ENCODE measurements at regions not wholly inside any gene's neighbourhood (a gene's known extent, or its start where the extent isn't known, plus 50 kb on each side); places are given as distances from the start of the nearest gene placed in this dataset.
"Not testable (repeated sequence)": the region's sequence is repeated elsewhere in the genome, so short reads cannot be mapped to it uniquely, and the experiment has no call there.

- H3K27ac Mint-ChIP-seq; H3K27ac ChIP-seq (ENCODE audit: low read depth, low read length); CTCF ChIA-PET (ENCODE audit: partially characterized antibody); H3K27me3 ChIP-seq (ENCODE audit: insufficient read depth, low read length); H3K4me1 Mint-ChIP-seq; H3K36me3 ChIP-seq (ENCODE audit: insufficient read depth, low read length); H3K4me1 ChIP-seq (ENCODE audit: insufficient read depth, low read length); intact Hi-C loops (cut with micrococcal nuclease); POLR2A ChIA-PET (ENCODE audit: partially characterized antibody); H3K36me3 Mint-ChIP-seq; H3K4me3 ChIP-seq (ENCODE audit: low read length in 2 of 2); H3K9me3 ChIP-seq (ENCODE audit: control insufficient read depth in 1 of 2, low read length in 2 of 2); H3K27me3 Mint-ChIP-seq; DNase-seq; H3K4me3 Mint-ChIP-seq: not testable (repeated sequence)
- peaks cover 0 to 33% (median 7%) of the 10 kb centered on the region in 8 donors for H3K9me3 Mint-ChIP-seq
Measured at GRCh38 chr15:24107524-24107923, 420.4 kb upstream of the NDN start.

DNA sequence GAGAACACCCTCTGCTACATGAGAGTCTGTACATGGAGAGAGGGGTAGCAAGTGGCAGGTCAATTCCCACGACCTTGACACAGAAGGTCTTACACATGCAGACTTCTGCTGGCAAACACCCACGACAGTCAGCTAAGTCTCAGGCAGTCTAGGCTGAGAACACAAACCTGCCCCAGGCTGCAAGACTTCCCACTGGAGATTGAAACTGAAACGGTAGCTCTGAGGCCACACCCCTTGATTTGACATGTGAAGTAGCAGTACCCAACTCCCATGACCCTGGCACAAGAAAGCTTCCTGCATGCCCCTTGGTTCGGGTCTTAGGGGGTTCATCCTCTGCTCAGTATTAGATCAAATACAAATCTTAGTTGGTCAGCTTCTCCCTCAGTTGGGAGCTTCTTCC, 420.8 kb upstream of the NDN start:
- H3K4me1 ChIP-seq (ENCODE audit: insufficient read depth, low read length); H3K27me3 ChIP-seq (ENCODE audit: insufficient read depth, low read length); H3K27ac Mint-ChIP-seq; intact Hi-C loops (cut with micrococcal nuclease); H3K4me3 ChIP-seq (ENCODE audit: low read length in 2 of 2); H3K9me3 ChIP-seq (ENCODE audit: control insufficient read depth in 1 of 2, low read length in 2 of 2); DNase-seq; H3K36me3 ChIP-seq (ENCODE audit: insufficient read depth, low read length); H3K4me3 Mint-ChIP-seq; H3K27me3 Mint-ChIP-seq; H3K4me1 Mint-ChIP-seq; POLR2A ChIA-PET (ENCODE audit: partially characterized antibody); H3K36me3 Mint-ChIP-seq; CTCF ChIA-PET (ENCODE audit: partially characterized antibody); H3K27ac ChIP-seq (ENCODE audit: low read depth, low read length): not testable (repeated sequence)
- H3K9me3 Mint-ChIP-seq: peaks cover 3 to 33% (median 9%) of the 10 kb centered on the region in 8 donors

- CTCF ChIA-PET (ENCODE audit: partially characterized antibody); H3K27ac Mint-ChIP-seq; H3K27me3 ChIP-seq (ENCODE audit: insufficient read depth, low read length); DNase-seq; intact Hi-C loops (cut with micrococcal nuclease); H3K4me3 Mint-ChIP-seq; H3K4me3 ChIP-seq (ENCODE audit: low read length in 2 of 2); H3K4me1 Mint-ChIP-seq; H3K27ac ChIP-seq (ENCODE audit: low read depth, low read length); H3K4me1 ChIP-seq (ENCODE audit: insufficient read depth, low read length); H3K36me3 Mint-ChIP-seq; H3K9me3 ChIP-seq (ENCODE audit: control insufficient read depth in 1 of 2, low read length in 2 of 2); H3K27me3 Mint-ChIP-seq; H3K36me3 ChIP-seq (ENCODE audit: insufficient read depth, low read length); POLR2A ChIA-PET (ENCODE audit: partially characterized antibody): not testable (repeated sequence)
- H3K9me3 Mint-ChIP-seq: peaks cover 3 to 33% (median 9%) of the 10 kb centered on the region in 8 donors
Measured at GRCh38 chr15:24108349-24108748, 421.2 kb upstream of the NDN start.

DNA sequence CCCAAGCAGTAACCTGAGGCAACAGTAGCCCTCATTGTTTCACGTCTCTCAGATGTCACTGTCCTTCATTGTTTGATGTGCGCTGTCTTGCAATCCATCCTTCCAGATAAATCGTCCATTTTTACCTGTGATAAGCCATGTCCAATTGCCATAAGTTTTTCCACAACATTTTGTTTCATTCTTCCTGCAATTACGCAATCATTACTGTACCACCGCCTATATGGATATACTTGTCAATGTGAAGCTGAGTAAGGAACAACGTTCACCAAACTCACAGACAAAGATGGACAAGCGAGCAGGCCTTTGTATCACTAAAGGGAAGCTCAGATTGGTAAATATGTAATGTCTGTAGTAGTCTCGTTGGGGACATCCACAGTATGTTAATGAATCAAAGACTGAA, 452.5 kb upstream of the NDN start:
- H3K27ac ChIP-seq (ENCODE audit: low read depth, low read length); POLR2A ChIA-PET (ENCODE audit: partially characterized antibody); H3K27me3 Mint-ChIP-seq; CTCF ChIA-PET (ENCODE audit: partially characterized antibody); intact Hi-C loops (cut with micrococcal nuclease); H3K4me3 ChIP-seq (ENCODE audit: low read length in 2 of 2); H3K36me3 Mint-ChIP-seq; H3K4me1 ChIP-seq (ENCODE audit: insufficient read depth, low read length); H3K27me3 ChIP-seq (ENCODE audit: insufficient read depth, low read length); H3K4me3 Mint-ChIP-seq; H3K36me3 ChIP-seq (ENCODE audit: insufficient read depth, low read length); H3K9me3 Mint-ChIP-seq; H3K4me1 Mint-ChIP-seq; DNase-seq; H3K27ac Mint-ChIP-seq; H3K9me3 ChIP-seq (ENCODE audit: control insufficient read depth in 1 of 2, low read length in 2 of 2): not testable (repeated sequence)

GRCh38 chr15:24145070-24145469, 458.0 kb upstream of the NDN start:
- not testable (repeated sequence) for DNase-seq

GRCh38 chr15:24146251-24146650, 459.1 kb upstream of the NDN start:
- Mint-ChIP-seq H3K4me3 (no peak overlapping the region), H3K27ac (no peak overlapping the region), H3K9me3 (peaks cover 0 to 18% (median 5%) of the 10 kb centered on the region in 8 donors), H3K36me3 (no peaks in the 10 kb centered on the region), H3K27me3 (no peaks in the 10 kb centered on the region), H3K4me1 (no peaks in the 10 kb centered on the region)
- ChIA-PET POLR2A (ENCODE audit: partially characterized antibody) (no interaction called here), CTCF (ENCODE audit: partially characterized antibody) (no interaction called here)
- DNase-seq: no peak
- Histone ChIP-seq H3K9me3 (ENCODE audit: control insufficient read depth in 1 of 2, low read length in 2 of 2) (no peaks in the 10 kb centered on the region), H3K27me3 (ENCODE audit: insufficient read depth, low read length) (no peaks in the 10 kb centered on the region), H3K36me3 (ENCODE audit: insufficient read depth, low read length) (no peaks in the 10 kb centered on the region), H3K27ac (ENCODE audit: low read depth, low read length) (no peak overlapping the region), H3K4me1 (ENCODE audit: insufficient read depth, low read length) (no peaks in the 10 kb centered on the region), H3K4me3 (ENCODE audit: low read length in 2 of 2) (no peak overlapping the region)
- intact Hi-C loops (cut with micrococcal nuclease): no loop called here

More at GRCh38 chr15:24145070-24145469, 458.0 kb upstream of the NDN start:
- H3K4me1 Mint-ChIP-seq; H3K9me3 ChIP-seq (ENCODE audit: control insufficient read depth in 1 of 2, low read length in 2 of 2); H3K36me3 ChIP-seq (ENCODE audit: insufficient read depth, low read length); H3K4me1 ChIP-seq (ENCODE audit: insufficient read depth, low read length); H3K27me3 ChIP-seq (ENCODE audit: insufficient read depth, low read length); H3K27me3 Mint-ChIP-seq; H3K27ac Mint-ChIP-seq; H3K4me3 Mint-ChIP-seq; H3K4me3 ChIP-seq (ENCODE audit: low read length in 2 of 2); H3K36me3 Mint-ChIP-seq; CTCF ChIA-PET (ENCODE audit: partially characterized antibody); H3K27ac ChIP-seq (ENCODE audit: low read depth, low read length); POLR2A ChIA-PET (ENCODE audit: partially characterized antibody); intact Hi-C loops (cut with micrococcal nuclease): not testable (repeated sequence)
- H3K9me3 Mint-ChIP-seq: peaks cover 0 to 16% (median 5%) of the 10 kb centered on the region in 8 donors

DNA sequence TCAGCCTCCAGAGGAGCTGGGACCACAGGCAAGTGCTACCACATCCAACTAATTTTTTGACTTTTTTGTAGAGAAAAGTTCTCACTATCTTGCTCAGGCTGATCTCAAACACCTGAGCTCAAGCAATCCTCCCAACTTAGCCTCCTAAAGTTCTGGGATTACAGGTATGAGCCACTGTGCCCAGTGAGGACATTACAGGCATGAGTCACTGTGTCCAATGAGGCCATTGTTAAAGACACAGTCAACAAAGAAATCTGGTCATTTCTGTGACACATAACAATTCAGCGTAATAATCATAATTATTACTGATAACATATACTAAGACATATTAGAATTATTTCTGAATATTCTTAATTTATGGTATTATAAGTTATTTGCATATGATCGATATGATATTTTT, 463.4 kb upstream of the NDN start:
- no peaks in the 10 kb centered on the region for H3K36me3 ChIP-seq (ENCODE audit: insufficient read depth, low read length)
- Mint-ChIP-seq H3K9me3 (peaks cover 0 to 15% (median 6%) of the 10 kb centered on the region in 8 donors), H3K27me3 (no peaks in the 10 kb centered on the region), H3K27ac (no peak overlapping the region), H3K4me1 (no peaks in the 10 kb centered on the region), H3K36me3 (no peaks in the 10 kb centered on the region), H3K4me3 (no peak overlapping the region)
- POLR2A ChIA-PET (ENCODE audit: partially characterized antibody): no interaction called here
- no peak for DNase-seq
- no peaks in the 10 kb centered on the region for H3K27me3 ChIP-seq (ENCODE audit: insufficient read depth, low read length)
- no peaks in the 10 kb centered on the region for H3K9me3 ChIP-seq (ENCODE audit: control insufficient read depth in 1 of 2, low read length in 2 of 2)
- intact Hi-C loops (cut with micrococcal nuclease): no loop called here
- no peak overlapping the region for H3K27ac ChIP-seq (ENCODE audit: low read depth, low read length)
- H3K4me3 ChIP-seq (ENCODE audit: low read length in 2 of 2): no peak overlapping the region
- CTCF ChIA-PET (ENCODE audit: partially characterized antibody): no interaction called here
- no peaks in the 10 kb centered on the region for H3K4me1 ChIP-seq (ENCODE audit: insufficient read depth, low read length)

GRCh38 chr15:24158306-24158705, 471.2 kb upstream of the NDN start:
- intact Hi-C loops (cut with micrococcal nuclease); H3K4me1 Mint-ChIP-seq; DNase-seq; H3K27ac ChIP-seq (ENCODE audit: low read depth, low read length); H3K4me1 ChIP-seq (ENCODE audit: insufficient read depth, low read length); H3K27me3 ChIP-seq (ENCODE audit: insufficient read depth, low read length); H3K4me3 Mint-ChIP-seq; H3K9me3 ChIP-seq (ENCODE audit: control insufficient read depth in 1 of 2, low read length in 2 of 2); CTCF ChIA-PET (ENCODE audit: partially characterized antibody); H3K36me3 ChIP-seq (ENCODE audit: insufficient read depth, low read length); H3K27ac Mint-ChIP-seq; POLR2A ChIA-PET (ENCODE audit: partially characterized antibody); H3K4me3 ChIP-seq (ENCODE audit: low read length in 2 of 2); H3K36me3 Mint-ChIP-seq; H3K27me3 Mint-ChIP-seq: not testable (repeated sequence)
- H3K9me3 Mint-ChIP-seq: peaks cover 0 to 14% (median 8%) of the 10 kb centered on the region in 8 donors

Data from CD4-positive, alpha-beta memory T cell (primary cell).